ENCODE measurements at regions not wholly inside any gene's neighbourhood (a gene's known extent, or its start where the extent isn't known, plus 50 kb on each side); places are given as distances from the start of the nearest gene placed in this dataset.
"Not testable (repeated sequence)": the region's sequence is repeated elsewhere in the genome, so short reads cannot be mapped to it uniquely, and the experiment has no call there.

- H3K27me3 ChIP-seq (replicated peaks; ENCODE audit: insufficient read depth, low read depth, low read length, poor library complexity): no peaks in the 10 kb centered on the region
- H3K4me3 ChIP-seq (ENCODE audit: low read depth, low read length, poor library complexity, severe bottlenecking): no peak overlapping the region
- H3K9me3 ChIP-seq (ENCODE audit: low read depth, low read length, poor library complexity, severe bottlenecking): no peaks in the 10 kb centered on the region
- H3K4me1 ChIP-seq (ENCODE audit: insufficient read depth, low read length, poor library complexity, severe bottlenecking): no peaks in the 10 kb centered on the region
- H3K36me3 ChIP-seq (ENCODE audit: insufficient read depth, low read length, poor library complexity, severe bottlenecking): no peaks in the 10 kb centered on the region
- H3K27ac ChIP-seq (ENCODE audit: low read depth, low read length, poor library complexity, severe bottlenecking): no peak overlapping the region
- no TSS peak for BruUV-seq (replicated peaks)
- TF ChIP-seq EZH2 (IDR thresholded peaks at IDR 0.05; ENCODE audit: borderline replicate concordance, low read depth, low read length, poor library complexity, severe bottlenecking): no peak
- TF ChIP-seq CTCF (conservative IDR thresholded peaks at IDR 0.05; ENCODE audit: low read depth, low read length): 0 out of 2 replicates have a peak, but pooled peaks have one; percentile 19
- POLR2A ChIA-PET (ENCODE audit: low non-redundant PET): no interaction called here
- CTCF ChIA-PET: no interaction called here
- no peak for DNase-seq (ENCODE audit: low spot score)
- intact Hi-C loops (cut with micrococcal nuclease; ENCODE audit: unreplicated experiment): no loop called here
Measured at GRCh38 chr14:106026026-106026425, 499.6 kb downstream of the TMEM121 start.

DNA sequence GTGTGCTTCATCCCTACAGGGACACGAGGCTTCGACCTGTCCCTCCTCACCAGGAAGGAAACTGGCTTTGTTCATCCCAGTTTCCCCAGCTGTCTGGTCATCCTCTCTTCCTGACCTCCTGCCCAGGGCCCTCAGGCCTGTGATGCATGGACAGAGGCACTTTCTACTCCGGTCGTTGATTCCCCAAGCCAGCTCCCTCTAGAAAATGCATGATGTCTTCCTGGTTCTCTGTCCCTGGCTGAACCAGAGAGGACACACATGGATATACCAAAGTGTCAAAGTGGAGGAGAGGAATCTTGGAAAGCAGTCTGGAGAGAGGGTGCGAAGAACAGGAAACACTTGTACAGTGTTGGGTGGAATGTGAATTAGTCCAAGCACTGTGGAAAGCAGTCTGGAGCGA, 501.4 kb downstream of the TMEM121 start:
- H3K9me3 ChIP-seq (ENCODE audit: low read depth, low read length, poor library complexity, severe bottlenecking); intact Hi-C loops (cut with micrococcal nuclease; ENCODE audit: unreplicated experiment); H3K4me1 ChIP-seq (ENCODE audit: insufficient read depth, low read length, poor library complexity, severe bottlenecking); H3K27me3 ChIP-seq (replicated peaks; ENCODE audit: insufficient read depth, low read depth, low read length, poor library complexity); H3K36me3 ChIP-seq (ENCODE audit: insufficient read depth, low read length, poor library complexity, severe bottlenecking); BruUV-seq (replicated peaks); DNase-seq (ENCODE audit: low spot score); CTCF ChIA-PET; H3K27ac ChIP-seq (ENCODE audit: low read depth, low read length, poor library complexity, severe bottlenecking); POLR2A ChIA-PET (ENCODE audit: low non-redundant PET); H3K4me3 ChIP-seq (ENCODE audit: low read depth, low read length, poor library complexity, severe bottlenecking): not testable (repeated sequence)

DNA sequence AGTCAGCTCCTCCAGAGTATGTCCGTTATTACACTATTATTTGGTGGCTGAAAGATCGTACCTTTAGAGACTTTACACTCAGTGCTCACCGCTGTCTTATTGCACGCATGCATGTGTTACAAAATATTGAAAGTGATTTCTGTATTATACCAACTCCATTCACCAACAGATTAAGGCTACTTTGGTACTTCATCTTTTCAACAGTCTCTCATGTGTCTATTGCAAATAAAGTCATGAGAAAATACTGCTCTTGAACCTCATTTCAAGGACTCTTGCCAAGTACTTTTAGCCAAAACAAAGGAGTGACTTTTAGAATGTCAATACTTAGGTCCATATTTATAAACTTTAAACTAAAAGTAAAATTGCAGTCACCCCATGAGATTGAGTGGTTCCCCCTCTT, 503.6 kb downstream of the TMEM121 start:
- BruUV-seq (replicated peaks): no TSS peak
- H3K4me1 ChIP-seq (ENCODE audit: insufficient read depth, low read length, poor library complexity, severe bottlenecking): no peaks in the 10 kb centered on the region
- intact Hi-C loops (cut with micrococcal nuclease; ENCODE audit: unreplicated experiment): no loop called here
- no peak for TF ChIP-seq CTCF (conservative IDR thresholded peaks at IDR 0.05; ENCODE audit: low read depth, low read length)
- TF ChIP-seq EZH2 (IDR thresholded peaks at IDR 0.05; ENCODE audit: borderline replicate concordance, low read depth, low read length, poor library complexity, severe bottlenecking): no peak
- no peaks in the 10 kb centered on the region for H3K36me3 ChIP-seq (ENCODE audit: insufficient read depth, low read length, poor library complexity, severe bottlenecking)
- CTCF ChIA-PET: no interaction called here
- H3K27me3 ChIP-seq (replicated peaks; ENCODE audit: insufficient read depth, low read depth, low read length, poor library complexity): peaks cover under 1% of the 10 kb centered on the region
- H3K9me3 ChIP-seq (ENCODE audit: low read depth, low read length, poor library complexity, severe bottlenecking): no peaks in the 10 kb centered on the region
- POLR2A ChIA-PET (ENCODE audit: low non-redundant PET): no interaction called here
- no peak overlapping the region for H3K4me3 ChIP-seq (ENCODE audit: low read depth, low read length, poor library complexity, severe bottlenecking)
- DNase-seq (ENCODE audit: low spot score): no peak
- no peak overlapping the region for H3K27ac ChIP-seq (ENCODE audit: low read depth, low read length, poor library complexity, severe bottlenecking)

GRCh38 chr14:106037380-106037779, 511.0 kb downstream of the TMEM121 start:
- TF ChIP-seq CTCF (conservative IDR thresholded peaks at IDR 0.05; ENCODE audit: low read depth, low read length) (no peak), EZH2 (IDR thresholded peaks at IDR 0.05; ENCODE audit: borderline replicate concordance, low read depth, low read length, poor library complexity, severe bottlenecking) (no peak)
- H3K4me1 ChIP-seq (ENCODE audit: insufficient read depth, low read length, poor library complexity, severe bottlenecking): no peaks in the 10 kb centered on the region
- peaks cover 25% of the 10 kb centered on the region for H3K27me3 ChIP-seq (replicated peaks; ENCODE audit: insufficient read depth, low read depth, low read length, poor library complexity)
- H3K4me3 ChIP-seq (ENCODE audit: low read depth, low read length, poor library complexity, severe bottlenecking): no peak overlapping the region
- H3K27ac ChIP-seq (ENCODE audit: low read depth, low read length, poor library complexity, severe bottlenecking): no peak overlapping the region
- no peaks in the 10 kb centered on the region for H3K9me3 ChIP-seq (ENCODE audit: low read depth, low read length, poor library complexity, severe bottlenecking)
- no TSS peak for BruUV-seq (replicated peaks)
- no peaks in the 10 kb centered on the region for H3K36me3 ChIP-seq (ENCODE audit: insufficient read depth, low read length, poor library complexity, severe bottlenecking)
- ChIA-PET CTCF (no interaction called here), POLR2A (ENCODE audit: low non-redundant PET) (no interaction called here)
- no peak for DNase-seq (ENCODE audit: low spot score)
- intact Hi-C loops (cut with micrococcal nuclease; ENCODE audit: unreplicated experiment): no loop called here
